Naive thymus-derived CD4-positive, alpha-beta T cell (primary cell): ENCODE measurements at regions not wholly inside any gene's neighbourhood (a gene's known extent, or its start where the extent isn't known, plus 50 kb on each side); places are given as distances from the start of the nearest gene placed in this dataset.
"Not testable (repeated sequence)": the region's sequence is repeated elsewhere in the genome, so short reads cannot be mapped to it uniquely, and the experiment has no call there.

Experiments
- ATAC-seq: fragments of 150-1000 bp; cut with Tn5 transposase; 2 replicates; pipeline ENCODE4 v1.10.0; 2021; ENCODE audit warnings: mild to moderate bottlenecking, moderate library complexity
- CTCF ChIA-PET: fragments of 350-600 bp; sonication (Branson Sonifier 250); formaldehyde crosslinking; loops from one replicate; lab custom pipeline; 2021; ENCODE audit warnings: antibody characterized with exemption; lab: Charles Lee
- POLR2A ChIA-PET: fragments of 350-600 bp; sonication (Branson Sonifier 250); formaldehyde crosslinking; loops from one replicate; lab custom pipeline; 2021; ENCODE audit warnings: antibody characterized with exemption, inconsistent platforms; lab: Charles Lee
- DNase-seq, 9 donors: peaks; one replicate each; pipeline versions ENCODE4 v3.0.0 to v3.0.0-alpha.2; 2020 to 2022; ENCODE audit warnings: mixed read lengths in 1 of 9
- H3K27ac ChIP-seq: one replicate; pipeline ENCODE4 v1.7.0; 2013; ENCODE audit warnings: mild to moderate bottlenecking, low read depth, low read length, moderate library complexity
- H3K27me3 ChIP-seq, 2 donors: one replicate each; pipeline ENCODE4 v1.7.0; 2013; ENCODE audit warnings: low read length in 2 of 2, mild to moderate bottlenecking in 2 of 2, moderate library complexity in 2 of 2; ENCODE audit not compliant: control insufficient read depth in 2 of 2, insufficient read depth in 2 of 2
- H3K36me3 ChIP-seq, 3 experiments: 1 replicate in 2 of 3; 2 replicates in 1 of 3; pipeline ENCODE4 v1.7.0; 2013; ENCODE audit warnings: low read length in 3 of 3, mild to moderate bottlenecking in 3 of 3, moderate library complexity in 1 of 3; ENCODE audit not compliant: insufficient read depth in 3 of 3, control insufficient read depth in 2 of 3
- H3K4me1 ChIP-seq, 2 donors: one replicate each; pipeline ENCODE4 v1.7.0; 2013; ENCODE audit warnings: low read length in 2 of 2, mild to moderate bottlenecking in 2 of 2, moderate library complexity in 1 of 2; ENCODE audit not compliant: control insufficient read depth in 2 of 2, insufficient read depth in 2 of 2
- H3K4me3 ChIP-seq: 2 replicates; pipeline ENCODE4 v1.7.0; 2013; ENCODE audit warnings: mild to moderate bottlenecking, low read length
- H3K9me3 ChIP-seq, 3 experiments: 1 replicate in 2 of 3; 2 replicates in 1 of 3; pipeline ENCODE4 v1.7.0; 2013; ENCODE audit warnings: low read length in 3 of 3; ENCODE audit not compliant: control insufficient read depth in 2 of 3
- H3K27ac Mint-ChIP-seq, 9 donors: one replicate each; pipeline ENCODE4 v1.8.0; 2020 to 2022; ENCODE audit warnings: mixed read lengths in 9 of 9, mild to moderate bottlenecking in 8 of 9, moderate library complexity in 5 of 9, inconsistent platforms in 2 of 9
- H3K27me3 Mint-ChIP-seq, 5 donors: one replicate each; pipeline ENCODE4 v1.8.0; 2021 to 2022; ENCODE audit warnings: mixed read lengths in 5 of 5, mild to moderate bottlenecking in 1 of 5
- H3K36me3 Mint-ChIP-seq, 5 donors: one replicate each; pipeline ENCODE4 v1.8.0; 2020 to 2022; ENCODE audit warnings: mixed read lengths in 5 of 5, mild to moderate bottlenecking in 3 of 5, inconsistent platforms in 1 of 5
- H3K4me1 Mint-ChIP-seq, 7 donors: one replicate each; pipeline ENCODE4 v1.8.0; 2020 to 2022; ENCODE audit warnings: mixed read lengths in 7 of 7, mild to moderate bottlenecking in 3 of 7, inconsistent platforms in 1 of 7
- H3K4me3 Mint-ChIP-seq, 10 donors: one replicate each; pipeline ENCODE4 v1.8.0; 2020 to 2022; ENCODE audit warnings: mild to moderate bottlenecking in 10 of 10, mixed read lengths in 10 of 10, moderate library complexity in 6 of 10, inconsistent platforms in 2 of 10
- H3K9me3 Mint-ChIP-seq, 11 donors: one replicate each; pipeline ENCODE4 v1.8.0; 2020 to 2022; ENCODE audit warnings: mixed read lengths in 11 of 11, mild to moderate bottlenecking in 4 of 11, inconsistent platforms in 1 of 11, moderate library complexity in 1 of 11
- intact Hi-C, 2 donors: fragments of 100-400 bp; cut with micrococcal nuclease; formaldehyde crosslinking; loops; one replicate each; pipeline ENCODE4 v1.15.1; 2023

GRCh38 chr4:147163311-147163710 is 217.6 kb upstream of the TTC29 start:
- DNase-seq (no peak), ATAC-seq (no peak)
- no peaks in the 10 kb centered on the region for H3K36me3 Mint-ChIP-seq
- CTCF ChIA-PET = no interaction called here
- H3K4me3 ChIP-seq = no peak overlapping the region
- no peaks in the 10 kb centered on the region for H3K9me3 Mint-ChIP-seq
- no peaks in the 10 kb centered on the region for H3K9me3 ChIP-seq
- H3K4me3 Mint-ChIP-seq = no peak overlapping the region
- POLR2A ChIA-PET = no interaction called here
- H3K27me3 ChIP-seq = peaks cover 3 to 6% of the 10 kb centered on the region in 2 donors
- no peak overlapping the region for H3K27ac Mint-ChIP-seq
- no peak overlapping the region for H3K27ac ChIP-seq
- peaks cover 9 to 26% (median 17%) of the 10 kb centered on the region in 5 donors for H3K27me3 Mint-ChIP-seq
- peaks cover 0 to 4% (median 3%) of the 10 kb centered on the region in 7 donors for H3K4me1 Mint-ChIP-seq
- no peaks in the 10 kb centered on the region for H3K36me3 ChIP-seq
- no peaks in the 10 kb centered on the region for H3K4me1 ChIP-seq
- intact Hi-C loops = no loop called here

- H3K27me3 ChIP-seq, H3K4me1 ChIP-seq, H3K9me3 ChIP-seq, H3K36me3 ChIP-seq, DNase-seq, H3K27ac ChIP-seq, H3K4me1 Mint-ChIP-seq, H3K27ac Mint-ChIP-seq, H3K9me3 Mint-ChIP-seq, H3K4me3 ChIP-seq, POLR2A ChIA-PET, CTCF ChIA-PET, intact Hi-C loops, H3K36me3 Mint-ChIP-seq, H3K4me3 Mint-ChIP-seq, ATAC-seq: not testable (repeated sequence)
- H3K27me3 Mint-ChIP-seq = peaks cover 1 to 15% (median 11%) of the 10 kb centered on the region in 5 donors
Observed at GRCh38 chr4:147168200-147168599, 222.5 kb upstream of the TTC29 start.

GRCh38 chr4:147173322-147173721 is 227.7 kb upstream of the TTC29 start:
- Mint-ChIP-seq H3K27ac (no peak overlapping the region), H3K9me3 (peaks cover 0 to 3% (median 0%) of the 10 kb centered on the region in 11 donors), H3K4me1 (no peaks in the 10 kb centered on the region), H3K36me3 (no peaks in the 10 kb centered on the region), H3K27me3 (peaks cover 0 to 14% (median 11%) of the 10 kb centered on the region in 5 donors), H3K4me3 (no peak overlapping the region)
- Histone ChIP-seq H3K4me1 (no peaks in the 10 kb centered on the region), H3K27me3 (no peaks in the 10 kb centered on the region), H3K4me3 (no peak overlapping the region), H3K27ac (no peak overlapping the region), H3K9me3 (no peaks in the 10 kb centered on the region), H3K36me3 (no peaks in the 10 kb centered on the region)
- POLR2A ChIA-PET = no interaction called here
- ATAC-seq = no peak
- CTCF ChIA-PET = no interaction called here
- intact Hi-C loops = no loop called here
- no peak for DNase-seq

GRCh38 chr4:147173797-147174432 is 228.3 kb upstream of the TTC29 start:
- no peaks in the 10 kb centered on the region for H3K36me3 ChIP-seq
- no peaks in the 10 kb centered on the region for H3K36me3 Mint-ChIP-seq
- no peak for DNase-seq
- ChIA-PET POLR2A (no interaction called here), CTCF (no interaction called here)
- no peaks in the 10 kb centered on the region for H3K4me1 ChIP-seq
- no peak overlapping the region for H3K27ac ChIP-seq
- H3K27me3 Mint-ChIP-seq = peaks cover 0 to 11% (median 9%) of the 10 kb centered on the region in 5 donors
- intact Hi-C loops = no loop called here
- no peak overlapping the region for H3K4me3 ChIP-seq
- no peaks in the 10 kb centered on the region for H3K9me3 ChIP-seq
- no peaks in the 10 kb centered on the region for H3K27me3 ChIP-seq
- H3K4me3 Mint-ChIP-seq = no peak overlapping the region
- no peaks in the 10 kb centered on the region for H3K4me1 Mint-ChIP-seq
- no peak for ATAC-seq
- H3K27ac Mint-ChIP-seq = no peak overlapping the region
- H3K9me3 Mint-ChIP-seq = peaks cover 0 to 3% (median 0%) of the 10 kb centered on the region in 11 donors

GRCh38 chr4:147174591-147174990 is 228.9 kb upstream of the TTC29 start:
- ATAC-seq = no peak

GRCh38 chr4:147175460-147176025 is 229.9 kb upstream of the TTC29 start:
- DNase-seq = no peak
- peaks cover 0 to 11% (median 9%) of the 10 kb centered on the region in 5 donors for H3K27me3 Mint-ChIP-seq

More at GRCh38 chr4:147174591-147174990, 228.9 kb upstream of the TTC29 start:
- H3K27me3 ChIP-seq = no peaks in the 10 kb centered on the region
- H3K36me3 Mint-ChIP-seq = no peaks in the 10 kb centered on the region
- H3K27me3 Mint-ChIP-seq = peaks cover 0 to 11% (median 9%) of the 10 kb centered on the region in 5 donors
- H3K27ac ChIP-seq = no peak overlapping the region
- intact Hi-C loops = no loop called here
- H3K36me3 ChIP-seq = no peaks in the 10 kb centered on the region
- H3K4me1 ChIP-seq = no peaks in the 10 kb centered on the region
- peaks cover 0 to 3% (median 0%) of the 10 kb centered on the region in 11 donors for H3K9me3 Mint-ChIP-seq
- no peak overlapping the region for H3K4me3 ChIP-seq
- no peaks in the 10 kb centered on the region for H3K9me3 ChIP-seq
- POLR2A ChIA-PET = no interaction called here
- no peak overlapping the region for H3K4me3 Mint-ChIP-seq
- CTCF ChIA-PET = no interaction called here
- H3K27ac Mint-ChIP-seq = no peak overlapping the region
- no peak for DNase-seq
- no peaks in the 10 kb centered on the region for H3K4me1 Mint-ChIP-seq

GRCh38 chr4:147182041-147182440 is 236.4 kb upstream of the TTC29 start:
- CTCF ChIA-PET = no interaction called here
- intact Hi-C loops = no loop called here
- POLR2A ChIA-PET = no interaction called here
- H3K4me3 ChIP-seq = no peak overlapping the region
- H3K36me3 ChIP-seq = no peaks in the 10 kb centered on the region
- H3K4me1 ChIP-seq = no peaks in the 10 kb centered on the region
- Mint-ChIP-seq H3K4me3 (no peak overlapping the region), H3K27me3 (peaks cover 0 to 9% (median 2%) of the 10 kb centered on the region in 5 donors), H3K27ac (no peak overlapping the region), H3K4me1 (no peaks in the 10 kb centered on the region), H3K36me3 (peaks cover 0 to 4% (median 0%) of the 10 kb centered on the region in 5 donors), H3K9me3 (peaks cover 0 to 11% (median 4%) of the 10 kb centered on the region in 11 donors)
- DNase-seq = no peak
- no peaks in the 10 kb centered on the region for H3K9me3 ChIP-seq
- no peaks in the 10 kb centered on the region for H3K27me3 ChIP-seq
- no peak overlapping the region for H3K27ac ChIP-seq
- ATAC-seq = no peak

More at GRCh38 chr4:147175460-147176025, 229.9 kb upstream of the TTC29 start:
- Histone ChIP-seq H3K4me3 (no peak overlapping the region), H3K27ac (no peak overlapping the region), H3K4me1 (no peaks in the 10 kb centered on the region), H3K27me3 (no peaks in the 10 kb centered on the region), H3K36me3 (no peaks in the 10 kb centered on the region), H3K9me3 (no peaks in the 10 kb centered on the region)
- H3K27ac Mint-ChIP-seq = no peak overlapping the region
- peaks cover 0 to 3% (median 0%) of the 10 kb centered on the region in 11 donors for H3K9me3 Mint-ChIP-seq
- intact Hi-C loops = no loop called here
- no peak for ATAC-seq
- H3K36me3 Mint-ChIP-seq = no peaks in the 10 kb centered on the region
- H3K4me1 Mint-ChIP-seq = no peaks in the 10 kb centered on the region
- ChIA-PET CTCF (no interaction called here), POLR2A (no interaction called here)
- H3K4me3 Mint-ChIP-seq = no peak overlapping the region
